ENCODE measurements at regions not wholly inside any gene's neighbourhood (a gene's known extent, or its start where the extent isn't known, plus 50 kb on each side); places are given as distances from the start of the nearest gene placed in this dataset.

- TF ChIP-seq POLR2A (IDR thresholded peaks at IDR 0.05) (no peak), CTCF (IDR thresholded peaks at IDR 0.05) (no peak)
Measured at GRCh38 chr1:115168026-115168425, 78.7 kb upstream of the TSPAN2 start.

Data from Peyer's patch (tissue), 4 donors.